Activated naive CD4-positive, alpha-beta T cell treated with anti-CD3 and anti-CD28 coated beads, Interleukin-2, amount 50 U/mL, for 16 hours (primary cell): ENCODE measurements at regions not wholly inside any gene's neighbourhood (a gene's known extent, or its start where the extent isn't known, plus 50 kb on each side); places are given as distances from the start of the nearest gene placed in this dataset.

Source experiments
- DNase-seq: peaks from one replicate; pipeline ENCODE4 v3.0.0-alpha.2; 2020

- no peak for DNase-seq
Observed at GRCh38 chr2:15049096-15049993, 416.8 kb downstream of the LRATD1 start.

DNA sequence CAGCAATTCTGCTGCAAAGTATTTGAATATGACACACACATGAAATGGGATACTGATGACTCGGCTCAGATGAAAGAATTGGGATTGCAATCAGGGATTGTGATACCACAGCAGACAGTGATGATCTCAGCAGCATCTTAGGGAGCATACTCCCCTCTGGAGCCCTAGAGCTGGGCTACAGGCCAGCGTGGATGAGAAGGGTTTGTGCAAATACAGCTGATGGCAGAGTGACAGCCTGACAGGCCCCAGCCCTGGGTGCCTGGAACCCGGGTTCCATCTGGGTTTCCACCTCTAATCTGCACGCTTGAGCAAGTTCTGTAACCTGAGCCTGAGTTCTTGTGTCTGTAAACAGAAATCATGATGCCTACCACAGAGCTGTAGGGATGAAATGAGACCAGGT, 418.0 kb downstream of the LRATD1 start:
- no peak for DNase-seq

DNA sequence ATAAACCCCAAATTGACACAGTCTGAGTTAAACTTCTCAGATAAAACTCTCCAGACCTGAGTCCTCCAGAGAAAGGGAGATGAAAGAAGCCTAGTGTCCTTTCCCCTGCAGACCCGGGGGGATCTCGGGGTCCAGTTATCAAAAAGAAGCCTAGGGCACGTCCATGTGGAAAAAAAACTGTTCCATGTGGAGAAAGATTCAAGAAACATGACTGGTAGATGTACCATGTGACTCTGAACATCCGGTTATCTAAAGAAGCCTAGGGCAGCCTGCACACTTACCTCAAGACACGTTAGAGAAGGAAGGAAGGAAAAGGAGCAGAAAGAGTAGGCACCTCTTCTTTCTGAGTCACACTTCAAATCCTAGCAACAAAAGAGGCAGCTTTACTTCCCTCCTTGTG, 421.0 kb downstream of the LRATD1 start:
- DNase-seq: no peak

DNA sequence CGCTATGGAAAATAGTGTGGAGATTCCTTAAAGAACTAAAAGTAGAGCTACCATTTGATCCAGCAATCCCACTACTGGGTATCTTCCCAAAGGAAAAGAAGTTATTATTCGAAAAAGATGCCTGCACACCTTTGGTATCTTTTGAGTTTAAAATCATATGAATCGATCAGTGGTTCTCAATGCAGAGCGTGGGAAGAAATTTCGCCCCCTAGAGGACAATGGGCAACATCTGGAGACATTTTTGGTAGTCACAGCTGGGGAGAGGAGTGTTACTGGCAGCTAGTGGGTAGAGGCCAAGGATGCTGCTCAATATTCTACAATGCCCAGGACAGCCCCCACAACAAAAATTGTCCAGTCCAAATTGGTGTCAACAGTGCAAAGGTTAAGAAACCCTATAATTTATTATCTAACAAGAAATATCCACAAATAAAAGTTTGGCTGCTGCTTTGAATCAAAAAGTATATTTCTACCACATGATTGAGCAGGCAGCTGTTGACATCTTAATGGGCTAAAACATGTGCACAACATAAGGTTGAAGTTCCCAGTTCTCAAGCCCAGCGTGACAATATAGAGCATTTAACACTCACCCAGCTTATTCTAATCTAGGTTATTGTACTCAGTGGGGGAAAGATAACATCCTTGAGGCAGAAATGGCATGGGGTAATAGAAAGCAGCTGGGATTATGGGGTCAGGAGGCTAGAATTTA, 425.7 kb downstream of the LRATD1 start:
- DNase-seq: no peak

DNA sequence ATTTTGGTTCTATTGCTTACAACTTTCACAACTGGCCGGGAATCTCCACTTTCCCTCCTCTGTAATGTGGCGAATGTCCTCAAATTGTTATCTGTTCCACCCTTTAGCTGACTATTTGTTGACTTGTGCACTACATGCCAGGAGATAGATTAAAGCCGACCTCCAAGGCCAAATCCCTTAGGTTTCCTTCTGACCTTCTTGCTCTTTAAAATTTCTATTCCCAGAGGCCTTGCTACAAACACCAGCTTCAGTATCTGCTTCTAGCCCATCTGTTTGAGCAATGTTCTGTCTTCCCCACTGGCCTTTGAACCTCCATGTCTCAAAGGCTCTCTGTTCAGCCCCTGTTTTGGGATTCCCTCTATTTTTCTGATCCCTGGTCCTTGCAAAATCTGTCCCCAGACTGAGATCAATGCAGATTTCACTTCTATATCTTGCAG, 426.2 kb downstream of the LRATD1 start:
- DNase-seq: no peak

GRCh38 chr2:15059870-15060512, 427.5 kb downstream of the LRATD1 start:
- no peak for DNase-seq

DNA sequence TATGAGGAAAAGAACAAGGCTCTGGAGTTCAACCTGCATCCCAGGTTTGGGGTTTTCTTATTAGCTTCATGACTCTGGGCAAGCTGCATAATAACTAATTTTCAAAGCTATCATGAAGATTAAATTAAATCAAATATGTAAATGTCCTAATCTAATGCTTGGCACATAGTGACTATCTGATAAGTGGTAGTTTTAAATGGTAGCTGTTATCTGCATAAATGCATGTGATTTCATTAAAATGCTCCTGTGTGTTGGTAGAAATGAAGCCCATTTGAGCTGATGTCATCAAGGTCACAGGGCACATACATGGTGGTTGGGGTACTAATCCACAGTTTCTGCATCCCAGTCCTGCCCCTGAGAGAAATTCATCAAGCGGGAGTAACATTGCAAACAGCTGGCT, 428.8 kb downstream of the LRATD1 start:
- no peak for DNase-seq

DNA sequence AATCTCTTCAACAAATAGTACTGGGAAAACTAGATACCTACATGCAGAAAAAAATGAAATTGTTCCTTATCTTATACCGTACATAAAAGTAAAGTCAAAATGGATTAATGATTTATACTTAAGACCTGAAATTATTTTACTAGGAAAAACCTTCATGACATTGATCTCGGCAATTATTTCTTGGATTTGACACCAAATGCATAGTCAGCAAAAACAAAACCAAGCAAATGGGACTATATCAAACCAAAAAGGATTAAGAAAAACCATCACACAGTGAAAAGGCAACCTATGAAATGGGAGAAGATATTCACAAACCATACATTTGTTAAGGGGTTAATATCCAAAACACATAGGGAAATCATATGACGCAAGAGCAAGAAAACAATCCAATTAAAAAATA, 433.6 kb downstream of the LRATD1 start:
- DNase-seq: no peak

DNA sequence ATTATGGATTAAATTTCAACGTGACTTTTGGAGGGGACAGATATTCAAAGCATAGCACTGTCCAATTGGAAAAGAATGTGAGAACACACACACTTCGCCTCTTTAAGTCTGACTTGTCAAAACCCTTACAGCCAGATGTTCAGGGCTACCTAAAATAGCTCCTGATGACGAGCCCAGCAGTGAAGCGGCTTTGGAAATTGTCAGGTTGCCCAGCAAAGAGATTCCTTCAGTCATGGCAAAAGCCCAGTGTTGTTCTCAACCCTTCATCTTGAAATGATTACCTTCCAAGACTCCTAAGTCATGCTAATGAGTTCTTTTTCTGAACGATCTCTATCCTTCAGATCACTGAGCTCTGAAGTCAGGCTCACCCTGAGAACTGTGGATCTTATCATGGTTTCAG, 436.6 kb downstream of the LRATD1 start:
- DNase-seq: no peak

GRCh38 chr2:15072836-15073235, 440.3 kb downstream of the LRATD1 start:
- no peak for DNase-seq

DNA sequence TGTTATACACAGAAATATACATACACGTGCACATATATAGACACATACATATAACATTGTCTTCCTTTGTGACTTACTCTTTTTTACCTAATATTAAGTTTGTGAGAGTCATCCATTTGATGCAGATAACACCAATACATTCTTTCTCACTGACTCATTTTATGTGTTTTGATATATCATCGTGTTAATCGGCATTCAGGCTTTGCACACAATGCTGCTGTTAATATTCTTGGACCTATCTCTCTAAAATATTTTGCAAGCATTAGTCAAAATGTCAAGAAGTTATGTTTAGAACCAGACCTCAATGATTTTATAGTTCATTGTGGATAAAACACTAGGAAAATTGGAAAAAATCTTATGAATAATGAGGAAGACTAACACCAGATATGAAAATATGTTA, 441.1 kb downstream of the LRATD1 start:
- no peak for DNase-seq

- no peak for DNase-seq
Observed at GRCh38 chr2:15074319-15074718, 441.8 kb downstream of the LRATD1 start.

DNA sequence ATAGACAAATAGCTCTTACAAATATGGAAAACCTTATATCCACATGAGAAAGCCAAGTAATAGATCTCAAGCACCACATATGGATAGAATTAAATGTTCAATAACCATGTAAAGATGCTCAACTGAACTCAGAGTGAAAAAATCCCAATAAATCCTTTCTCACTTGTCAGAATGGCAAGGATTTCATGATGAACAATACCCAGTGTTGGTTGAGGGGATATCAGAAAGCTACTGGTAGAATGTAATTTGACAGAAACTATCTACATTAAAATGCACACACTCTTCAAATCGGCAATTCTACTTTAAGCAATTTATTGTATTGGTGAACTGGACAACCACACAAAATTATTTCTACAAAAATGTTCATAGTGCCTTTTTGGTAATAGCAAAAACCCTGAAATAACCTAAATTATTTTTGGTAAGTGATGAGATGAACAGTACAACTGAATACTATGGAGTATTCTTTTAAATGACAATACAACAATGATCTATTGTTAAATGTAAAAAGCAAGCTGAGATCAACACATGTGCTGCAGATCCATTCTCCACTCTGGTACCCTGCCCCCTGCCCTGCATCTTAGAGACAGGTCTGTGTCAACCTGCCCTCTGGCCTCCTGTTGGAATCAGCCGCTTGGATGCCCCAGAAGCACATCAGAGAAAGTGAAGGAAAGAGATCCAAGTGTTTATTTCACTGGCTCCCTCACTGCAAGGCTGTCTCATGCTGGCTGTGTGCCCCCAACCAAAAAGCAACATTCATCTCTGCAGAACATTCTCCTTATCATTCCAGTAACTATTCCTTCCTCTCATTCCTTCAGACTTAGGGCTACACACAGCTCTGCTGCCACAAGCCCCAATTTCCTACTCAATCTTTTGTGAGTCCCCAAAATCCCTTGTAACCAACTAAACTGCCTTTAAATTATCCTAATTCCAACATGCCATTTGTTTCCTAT, 442.5 kb downstream of the LRATD1 start:
- no peak for DNase-seq

GRCh38 chr2:15076668-15077067, 444.2 kb downstream of the LRATD1 start:
- no peak for DNase-seq

DNA sequence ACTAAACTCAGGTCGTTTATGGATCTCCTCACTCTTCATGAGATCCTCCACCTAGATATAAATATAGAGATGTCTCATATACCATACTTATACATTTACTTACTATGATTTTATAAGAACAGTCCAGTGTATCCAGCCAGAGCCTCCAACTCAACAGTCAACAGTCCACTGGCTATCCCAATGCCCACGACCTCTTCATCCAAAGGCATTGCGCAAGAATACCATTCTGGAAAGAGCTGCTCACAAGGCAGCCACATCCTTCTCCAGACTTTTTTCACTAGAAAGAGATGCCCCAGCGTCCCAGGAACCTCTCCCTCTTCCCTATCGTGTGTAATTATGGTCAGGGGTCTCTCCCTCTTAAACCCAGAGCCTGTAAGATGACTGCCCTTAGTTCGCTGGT, 448.8 kb downstream of the LRATD1 start:
- DNase-seq: no peak

DNA sequence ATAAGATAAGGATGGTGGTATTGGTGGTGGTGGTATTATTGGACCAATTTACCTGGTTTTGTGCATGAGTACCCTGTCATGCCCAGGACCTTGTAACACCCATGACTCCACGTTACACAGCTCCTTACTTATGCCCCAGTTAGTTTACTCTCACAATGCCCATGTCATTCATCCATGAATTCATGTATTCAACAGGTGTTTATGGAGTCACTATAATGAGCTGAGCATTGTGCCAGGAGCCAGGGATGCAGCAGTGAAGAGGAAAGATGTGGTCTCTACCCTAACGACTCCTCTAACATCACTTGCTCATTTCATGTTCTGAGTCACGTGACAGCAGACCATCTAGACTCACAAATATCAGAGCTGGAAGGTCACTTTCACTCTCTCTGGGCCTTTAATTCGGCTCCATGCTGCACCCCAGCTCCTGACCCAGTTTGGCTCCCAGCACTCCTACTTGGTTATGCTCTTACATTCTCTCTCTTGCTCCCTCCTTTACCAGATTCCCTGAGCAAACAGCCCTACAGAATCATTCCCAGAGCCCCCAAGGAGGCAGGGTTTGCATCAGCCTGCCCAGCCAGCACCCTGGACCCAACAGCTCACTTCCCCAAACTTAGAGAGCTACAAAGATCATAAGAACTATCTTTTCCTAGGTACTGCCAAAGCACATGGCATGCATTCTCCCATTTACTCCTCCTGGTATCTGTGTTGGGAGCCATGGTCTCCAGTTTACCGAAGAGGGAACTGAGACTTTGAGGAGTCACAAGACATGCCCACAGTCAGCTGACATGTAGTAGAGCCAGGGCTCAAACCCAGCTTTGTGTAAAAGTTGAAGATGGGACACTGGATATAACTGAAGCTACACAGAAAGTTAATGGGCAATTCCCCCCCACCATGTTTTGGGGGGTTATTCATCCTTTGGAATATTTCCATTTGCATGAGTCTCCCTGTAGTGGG, 449.9 kb downstream of the LRATD1 start:
- no peak for DNase-seq

- DNase-seq: no peak
Observed at GRCh38 chr2:15084826-15085489, 452.4 kb downstream of the LRATD1 start.

GRCh38 chr2:15092181-15092580, 459.7 kb downstream of the LRATD1 start:
- no peak for DNase-seq

- no peak for DNase-seq
Observed at GRCh38 chr2:15092691-15093090, 460.2 kb downstream of the LRATD1 start.

DNA sequence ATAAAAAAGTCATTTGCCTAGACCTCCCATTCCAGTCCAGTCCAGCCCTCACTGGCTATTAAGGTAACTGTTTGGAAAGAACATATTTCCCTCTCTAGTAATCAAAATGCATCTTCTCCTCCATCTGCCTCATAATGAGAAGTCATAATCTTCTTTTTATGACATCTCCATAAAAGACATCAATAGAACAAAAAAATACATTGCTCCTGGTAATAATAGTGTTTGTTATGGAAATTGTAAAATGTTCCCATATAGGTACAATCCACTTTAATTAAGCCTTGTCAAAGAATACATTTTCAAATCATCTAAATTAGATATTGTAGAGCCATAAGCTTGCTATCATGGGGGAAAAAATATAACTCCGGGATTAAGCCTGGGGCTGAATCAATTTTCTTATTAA, 461.6 kb downstream of the LRATD1 start:
- DNase-seq: no peak

DNA sequence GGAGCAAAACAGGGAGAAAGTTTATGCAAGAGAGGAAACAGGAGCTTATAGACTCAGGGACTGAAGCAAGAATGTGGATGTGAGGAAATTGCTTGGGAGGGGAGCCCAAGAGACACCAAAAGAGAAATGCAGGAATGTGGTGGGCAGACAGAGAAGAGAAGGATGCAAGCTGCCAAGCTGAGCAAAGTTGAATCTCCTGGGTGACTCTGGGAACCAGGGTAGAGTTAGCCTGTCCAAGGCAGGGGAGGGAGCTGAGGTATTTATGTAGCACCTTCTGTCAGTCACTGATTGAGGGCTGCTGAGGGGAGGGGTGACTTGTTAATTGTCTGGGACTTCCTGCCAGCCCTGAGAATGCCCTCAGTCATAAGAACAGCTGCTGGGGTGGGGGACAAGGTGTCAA, 464.3 kb downstream of the NBAS start:
- DNase-seq: no peak
